GM13977 (cell line): ENCODE measurements at regions not wholly inside any gene's neighbourhood (a gene's known extent, or its start where the extent isn't known, plus 50 kb on each side); places are given as distances from the start of the nearest gene placed in this dataset.
"Not testable (repeated sequence)": the region's sequence is repeated elsewhere in the genome, so short reads cannot be mapped to it uniquely, and the experiment has no call there.

ENCODE experiments used
- DNase-seq: peaks from one replicate; pipeline ENCODE4 v3.0.0; 2012; ENCODE audit warnings: low spot score
- in situ Hi-C: fragments of 300-500 bp; cut with MboI; formaldehyde crosslinking; loops from one replicate; pipeline ENCODE4 v1.12.0; 2022; ENCODE audit warnings: low sequenced_read_pairs, low pct_unique_long_range_greater_than_20kb, mixed read lengths, inconsistent platforms; ENCODE audit not compliant: unreplicated experiment
- TF ChIP-seq, protein P1 (sequence below): IDR thresholded peaks from 2 replicates; pipeline ENCODE4 v1.5.1; 2012; ENCODE audit warnings: mild to moderate bottlenecking, control low read depth; ENCODE audit not compliant: insufficient read depth; ENCODE audit errors: extremely low read depth, missing control alignments

DNA sequence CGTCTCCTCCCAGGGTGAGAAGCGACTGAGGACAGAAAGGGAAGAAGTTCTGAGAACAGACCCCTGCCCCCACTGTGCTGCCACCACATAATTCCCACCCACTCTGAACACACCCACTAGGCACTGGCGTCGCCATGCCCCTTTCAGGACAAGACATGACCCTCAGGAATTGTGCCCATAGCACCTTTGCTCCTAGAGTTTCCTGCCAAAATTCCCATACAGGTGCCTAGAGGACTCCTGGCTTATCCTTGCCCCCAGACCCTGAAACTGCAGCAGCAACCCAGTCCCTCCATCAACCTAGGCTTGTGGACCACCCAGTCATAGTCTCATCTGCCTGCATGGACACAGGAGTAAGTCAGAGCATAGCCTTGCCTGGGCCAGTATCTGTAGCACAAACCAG, 157.7 kb upstream of the ZNF267 start:
- TF ChIP-seq, protein P1, sequence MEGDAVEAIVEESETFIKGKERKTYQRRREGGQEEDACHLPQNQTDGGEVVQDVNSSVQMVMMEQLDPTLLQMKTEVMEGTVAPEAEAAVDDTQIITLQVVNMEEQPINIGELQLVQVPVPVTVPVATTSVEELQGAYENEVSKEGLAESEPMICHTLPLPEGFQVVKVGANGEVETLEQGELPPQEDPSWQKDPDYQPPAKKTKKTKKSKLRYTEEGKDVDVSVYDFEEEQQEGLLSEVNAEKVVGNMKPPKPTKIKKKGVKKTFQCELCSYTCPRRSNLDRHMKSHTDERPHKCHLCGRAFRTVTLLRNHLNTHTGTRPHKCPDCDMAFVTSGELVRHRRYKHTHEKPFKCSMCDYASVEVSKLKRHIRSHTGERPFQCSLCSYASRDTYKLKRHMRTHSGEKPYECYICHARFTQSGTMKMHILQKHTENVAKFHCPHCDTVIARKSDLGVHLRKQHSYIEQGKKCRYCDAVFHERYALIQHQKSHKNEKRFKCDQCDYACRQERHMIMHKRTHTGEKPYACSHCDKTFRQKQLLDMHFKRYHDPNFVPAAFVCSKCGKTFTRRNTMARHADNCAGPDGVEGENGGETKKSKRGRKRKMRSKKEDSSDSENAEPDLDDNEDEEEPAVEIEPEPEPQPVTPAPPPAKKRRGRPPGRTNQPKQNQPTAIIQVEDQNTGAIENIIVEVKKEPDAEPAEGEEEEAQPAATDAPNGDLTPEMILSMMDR: no peak
- in situ Hi-C loops: loop anchor here (25.0 kb wide), 2 partner anchors 171 to 204 kb away; partner anchors contain the start of gene RUSF1

DNA sequence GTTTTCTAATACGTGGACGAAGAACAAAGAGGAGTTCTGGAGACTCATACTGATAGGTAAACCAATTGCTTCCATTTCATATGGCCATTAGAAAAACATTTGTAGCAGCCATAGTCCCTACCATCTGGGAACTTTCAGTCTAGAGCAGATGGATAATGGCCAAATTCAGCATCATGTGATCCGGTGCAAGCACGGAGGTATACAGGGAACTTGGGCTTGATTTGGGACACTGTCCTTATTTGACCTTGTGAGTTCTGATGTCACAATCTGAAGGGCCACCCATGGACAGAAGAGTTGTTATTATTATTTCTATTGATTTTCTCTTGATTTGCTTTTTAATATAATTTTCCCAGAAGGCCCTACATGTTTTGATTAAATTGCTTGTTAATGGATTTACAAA, 154.6 kb upstream of the ZNF267 start:
- in situ Hi-C loops: loop anchor here (25.0 kb wide), 2 partner anchors 168 to 207 kb away; partner anchors contain the start of gene RUSF1
- no peak for DNase-seq
- TF ChIP-seq, protein P1: no peak

More for the DNA sequence above, 157.7 kb upstream of the ZNF267 start:
- no peak for DNase-seq

DNA sequence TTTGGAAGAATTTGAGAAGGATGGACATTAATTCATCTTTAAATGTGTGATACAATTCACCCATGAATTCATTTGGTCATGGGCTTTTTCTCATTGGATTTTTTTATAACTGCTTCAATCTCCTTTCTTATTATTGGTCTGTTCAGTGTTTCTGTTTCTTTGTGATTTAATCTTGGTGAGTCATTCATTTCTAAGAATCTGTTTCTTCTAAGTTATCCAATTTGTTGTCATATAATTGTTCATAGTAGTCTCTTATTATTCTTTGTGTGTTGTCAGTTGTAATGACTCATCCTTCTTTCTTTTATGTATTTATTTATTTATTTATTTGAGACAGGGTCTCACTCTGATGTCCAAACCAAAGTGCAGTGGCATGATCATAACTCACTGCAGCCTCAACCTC, 146.1 kb upstream of the ZNF267 start:
- TF ChIP-seq, protein P1: no peak
- in situ Hi-C loops: no loop called here
- no peak for DNase-seq

DNA sequence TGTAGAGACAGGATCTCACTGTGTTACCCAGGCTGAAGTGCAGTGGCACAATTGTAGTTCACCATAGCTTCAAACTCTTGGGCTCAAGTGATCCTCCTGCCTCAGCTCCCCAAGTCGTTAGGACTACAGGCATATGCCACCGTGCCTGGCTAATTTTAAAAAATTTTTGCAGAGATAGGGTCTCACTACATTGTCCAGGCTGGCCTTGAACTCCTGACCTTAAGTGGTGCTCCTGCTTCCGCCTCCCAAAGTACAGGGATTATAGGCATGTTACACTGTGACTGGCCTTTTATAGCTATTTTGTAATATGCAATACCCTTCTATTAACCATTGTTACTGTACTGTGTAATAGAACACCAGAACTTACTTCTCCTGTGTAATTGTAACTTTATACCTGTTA, 139.3 kb upstream of the ZNF267 start:
- no peak for DNase-seq
- in situ Hi-C loops: no loop called here
- TF ChIP-seq, protein P1: no peak

DNA sequence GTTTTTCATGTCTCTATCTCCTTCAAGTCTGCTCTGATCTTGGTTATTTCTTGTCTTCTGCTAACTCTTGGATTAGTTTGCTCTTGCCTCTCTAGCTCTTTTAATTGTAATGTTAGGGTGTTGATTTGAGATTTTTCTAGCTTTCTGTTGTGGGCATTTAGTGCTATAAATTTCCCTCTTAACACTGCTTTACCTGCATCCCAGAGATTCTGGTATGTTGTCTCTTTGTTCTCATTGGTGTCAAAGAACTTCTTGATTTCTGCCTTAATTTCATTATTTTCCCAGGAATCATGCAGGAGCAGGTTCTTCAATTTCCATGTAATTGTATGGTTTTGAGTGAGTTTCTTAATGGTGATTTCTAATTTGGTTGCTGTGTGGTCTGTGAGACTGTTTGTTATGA, 128.5 kb upstream of the ZNF267 start:
- in situ Hi-C loops, DNase-seq: not testable (repeated sequence)

DNA sequence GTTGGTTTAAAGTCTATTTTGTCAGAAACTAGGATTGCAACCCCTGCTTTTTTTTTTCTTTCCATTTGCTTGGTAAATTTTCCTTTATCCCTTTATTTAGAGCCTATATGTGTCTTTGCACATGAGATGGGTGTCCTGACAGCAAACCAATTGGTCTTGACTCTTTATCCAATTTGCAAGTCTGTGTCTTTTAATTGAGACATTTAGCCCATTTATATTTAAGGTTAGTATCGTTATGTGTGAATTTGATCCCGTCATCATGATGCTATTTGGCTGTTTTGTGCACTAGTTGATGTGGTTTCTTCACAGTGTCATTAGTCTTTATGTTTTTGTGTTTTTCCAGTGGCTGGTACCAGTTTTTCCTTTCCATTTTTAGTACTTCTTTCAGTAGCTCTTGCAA, 127.7 kb upstream of the ZNF267 start:
- no peak for DNase-seq
- TF ChIP-seq, protein P1: no peak
- in situ Hi-C loops: no loop called here

DNA sequence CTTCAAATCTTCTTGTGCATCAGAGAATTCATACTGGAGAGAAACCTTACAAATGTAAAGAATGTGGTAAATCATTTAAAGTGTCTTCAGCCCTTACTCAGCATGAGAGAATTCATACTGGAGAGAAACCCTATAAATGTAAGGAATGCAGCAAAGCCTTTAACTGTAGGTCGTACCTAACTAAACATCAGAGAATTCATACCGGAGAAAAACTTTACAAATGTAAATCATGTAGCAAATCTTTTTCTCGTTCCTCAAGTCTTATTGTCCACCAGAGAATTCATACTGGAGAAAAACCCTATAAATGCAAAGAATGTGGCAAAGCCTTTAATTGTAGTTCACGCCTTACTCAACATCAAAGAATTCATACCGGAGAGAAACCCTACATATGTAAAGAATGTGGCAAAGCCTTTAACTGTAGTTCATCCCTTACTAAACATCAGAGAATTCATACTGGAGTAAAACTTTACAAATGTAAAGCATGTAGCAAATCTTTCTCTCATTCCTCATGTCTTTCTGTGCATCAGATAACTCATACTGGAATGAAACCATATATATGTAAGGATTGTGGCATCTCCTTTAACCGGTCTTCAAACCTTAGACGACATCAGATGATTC, 118.5 kb upstream of the ZNF267 start:
- TF ChIP-seq, protein P1: no peak
- in situ Hi-C loops: no loop called here
- no peak for DNase-seq
